ENCODE measurements at regions not wholly inside any gene's neighbourhood (a gene's known extent, or its start where the extent isn't known, plus 50 kb on each side); places are given as distances from the start of the nearest gene placed in this dataset.

- H3K27me3 Mint-ChIP-seq (ENCODE audit: low read depth), result no peaks in the 10 kb centered on the region
- TF ChIP-seq CTCF (conservative IDR thresholded peaks at IDR 0.05), result no peak
Observed at GRCh38 chr11:87903345-87903744, 271.9 kb downstream of the RAB38 start.

More at GRCh38 chr11:87903345-87903744, 271.9 kb downstream of the RAB38 start:
- Histone ChIP-seq H3K23ac (ENCODE audit: insufficient read length, low read depth, low read length) (no peak overlapping the region), H3K23me2 (ENCODE audit: insufficient read length, low read depth, low read length, poor library complexity, severe bottlenecking) (no peaks in the 10 kb centered on the region), H3K27me3 (ENCODE audit: insufficient read depth, low read length) (no peaks in the 10 kb centered on the region), H2BK15ac (ENCODE audit: low read depth, low read length) (no peak overlapping the region), H4K8ac (replicated peaks; ENCODE audit: insufficient read length, low read depth, low read length) (no peak overlapping the region), H3K4me1 (ENCODE audit: insufficient read depth, low read length) (no peaks in the 10 kb centered on the region), H3K56ac (ENCODE audit: insufficient read length, low read depth, low read length) (no peak overlapping the region), H3K4ac (ENCODE audit: low read depth, low read length) (no peak overlapping the region), H4K20me1 (ENCODE audit: control insufficient read depth, insufficient read depth, insufficient read length) (no peaks in the 10 kb centered on the region), H3K14ac (ENCODE audit: insufficient read depth, low read length) (no peak overlapping the region), H2AK5ac (ENCODE audit: insufficient read length, low read length) (no peak overlapping the region), H3K4me2 (ENCODE audit: insufficient read depth, insufficient read length, low read length) (no peak overlapping the region), H4K91ac (ENCODE audit: insufficient read length, low read depth, low read length) (no peak overlapping the region), H3K18ac (ENCODE audit: insufficient read length, low read depth, low read length) (no peak overlapping the region), H3K79me2 (ENCODE audit: insufficient read depth, low read length) (no peaks in the 10 kb centered on the region), H3K79me1 (ENCODE audit: insufficient read depth, low read depth, low read length, poor library complexity, severe bottlenecking) (no peaks in the 10 kb centered on the region), H2BK12ac (ENCODE audit: insufficient read length, low read depth, low read length) (no peak overlapping the region), H2BK120ac (ENCODE audit: low read depth, low read length, poor library complexity, severe bottlenecking) (no peak overlapping the region), H2BK5ac (ENCODE audit: insufficient read length, low read length) (no peak overlapping the region), H2BK20ac (ENCODE audit: low read depth, low read length, poor library complexity, severe bottlenecking) (no peak overlapping the region), H3K9ac (ENCODE audit: extremely low read depth, insufficient read length, low read length) (no peak overlapping the region), H3K9me3 (ENCODE audit: control insufficient read depth, low read depth, low read length) (no peaks in the 10 kb centered on the region), H4K5ac (ENCODE audit: insufficient read length, low read depth, low read length) (no peak overlapping the region), H3T11ph (ENCODE audit: low read length) (no peak overlapping the region), H3K27ac (ENCODE audit: insufficient read length, low read depth, low read length) (no peak overlapping the region), H2AFZ (ENCODE audit: low read length) (no peak overlapping the region)
- Mint-ChIP-seq H3K36me3 (ENCODE audit: insufficient read depth in 1 of 3, low read depth in 3 of 3) (no peaks in the 10 kb centered on the region), H3K4me3 (no peak overlapping the region), H3K4me1 (peaks cover 4 to 12% of the 10 kb centered on the region in 2 experiments), H3K9me3 (no peaks in the 10 kb centered on the region), H3K27ac (no peak overlapping the region)
- no CpG with 5 or more reads among the region's 3 CpGs for WGBS (ENCODE audit: extremely low coverage, insufficient read length, low lambda C conversion rate)
- no peak for DNase-seq

All from H9 (cell line).